ENCODE measurements at regions not wholly inside any gene's neighbourhood (a gene's known extent, or its start where the extent isn't known, plus 50 kb on each side); places are given as distances from the start of the nearest gene placed in this dataset.

DNA sequence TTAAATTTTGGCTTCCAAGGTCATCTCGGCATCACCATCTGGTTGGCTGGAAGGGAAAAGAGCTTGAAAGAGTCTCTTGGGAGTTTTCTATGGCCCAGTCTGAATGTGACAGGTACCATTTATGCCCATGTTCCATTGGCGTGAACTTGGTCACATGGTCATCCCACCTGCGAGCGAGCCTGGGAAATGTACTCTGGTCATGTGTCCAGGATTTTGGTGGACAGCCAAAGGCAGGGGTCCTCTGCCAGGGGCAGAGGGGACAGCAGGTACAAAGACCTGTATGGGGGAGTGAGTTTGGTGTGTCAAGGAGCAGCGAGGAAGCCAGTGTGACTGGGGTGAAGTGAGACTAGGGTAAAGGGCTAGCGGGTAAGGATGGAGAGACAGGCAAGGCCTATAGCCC is 112.6 kb downstream of the CDC5L start:
- Mint-ChIP-seq H3K9me3 (ENCODE audit: unreplicated experiment) (no peaks in the 10 kb centered on the region), H3K27ac (ENCODE audit: unreplicated experiment) (no peak overlapping the region), H3K4me1 (ENCODE audit: low read depth, unreplicated experiment) (no peaks in the 10 kb centered on the region), H3K27me3 (ENCODE audit: insufficient read depth, unreplicated experiment) (peaks cover 9% of the 10 kb centered on the region), H3K4me3 (ENCODE audit: unreplicated experiment) (no peak overlapping the region), H3K36me3 (ENCODE audit: insufficient read depth, unreplicated experiment) (peaks cover 5% of the 10 kb centered on the region)
- no peaks in the 10 kb centered on the region for H3K4me1 ChIP-seq
- ChIA-PET CTCF (no interaction called here), POLR2A (no interaction called here)
- no TSS peak for BruUV-seq (replicated peaks)
- no peaks in the 10 kb centered on the region for H3K27me3 ChIP-seq (replicated peaks; ENCODE audit: control insufficient read depth, insufficient read depth, low read length)
- no peaks in the 10 kb centered on the region for H3K36me3 ChIP-seq (ENCODE audit: control insufficient read depth, insufficient read depth, low read length)
- intact Hi-C loops (cut with micrococcal nuclease; ENCODE audit: unreplicated experiment), result no loop called here
- H3K4me3 ChIP-seq (ENCODE audit: low read depth, low read length), result no peak overlapping the region
- no peak for DNase-seq
- TF ChIP-seq, protein P1, sequence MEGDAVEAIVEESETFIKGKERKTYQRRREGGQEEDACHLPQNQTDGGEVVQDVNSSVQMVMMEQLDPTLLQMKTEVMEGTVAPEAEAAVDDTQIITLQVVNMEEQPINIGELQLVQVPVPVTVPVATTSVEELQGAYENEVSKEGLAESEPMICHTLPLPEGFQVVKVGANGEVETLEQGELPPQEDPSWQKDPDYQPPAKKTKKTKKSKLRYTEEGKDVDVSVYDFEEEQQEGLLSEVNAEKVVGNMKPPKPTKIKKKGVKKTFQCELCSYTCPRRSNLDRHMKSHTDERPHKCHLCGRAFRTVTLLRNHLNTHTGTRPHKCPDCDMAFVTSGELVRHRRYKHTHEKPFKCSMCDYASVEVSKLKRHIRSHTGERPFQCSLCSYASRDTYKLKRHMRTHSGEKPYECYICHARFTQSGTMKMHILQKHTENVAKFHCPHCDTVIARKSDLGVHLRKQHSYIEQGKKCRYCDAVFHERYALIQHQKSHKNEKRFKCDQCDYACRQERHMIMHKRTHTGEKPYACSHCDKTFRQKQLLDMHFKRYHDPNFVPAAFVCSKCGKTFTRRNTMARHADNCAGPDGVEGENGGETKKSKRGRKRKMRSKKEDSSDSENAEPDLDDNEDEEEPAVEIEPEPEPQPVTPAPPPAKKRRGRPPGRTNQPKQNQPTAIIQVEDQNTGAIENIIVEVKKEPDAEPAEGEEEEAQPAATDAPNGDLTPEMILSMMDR (IDR thresholded peaks at IDR 0.05; ENCODE audit: insufficient read depth in 1 of 2, low read depth in 1 of 2, low read length in 1 of 2, severe bottlenecking in 1 of 2, unreplicated experiment in 1 of 2), result no peak
- H3K9me3 ChIP-seq, result no peaks in the 10 kb centered on the region

DNA sequence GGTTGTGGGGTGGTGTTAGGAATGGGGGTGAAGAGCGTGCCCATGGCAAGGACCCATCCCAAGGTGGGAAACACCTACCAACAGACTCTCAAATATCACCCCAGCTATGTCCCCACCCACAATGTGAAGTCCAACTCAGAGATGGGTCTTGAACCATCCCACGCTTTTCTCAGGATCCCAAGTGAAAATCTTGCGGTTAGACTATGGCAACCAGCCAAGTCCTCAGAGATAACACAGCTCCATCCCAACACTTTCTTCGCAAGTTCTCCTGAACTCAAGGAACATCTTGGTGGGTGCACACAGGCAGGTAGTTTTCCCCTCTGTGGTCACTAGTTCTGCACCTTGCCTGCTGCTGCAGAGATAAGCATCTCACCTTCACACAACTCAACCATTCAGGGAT is 116.0 kb downstream of the CDC5L start:
- Histone ChIP-seq H3K4me1 (no peaks in the 10 kb centered on the region), H3K9me3 (no peaks in the 10 kb centered on the region), H3K36me3 (ENCODE audit: control insufficient read depth, insufficient read depth, low read length) (no peaks in the 10 kb centered on the region), H3K27me3 (replicated peaks; ENCODE audit: control insufficient read depth, insufficient read depth, low read length) (no peaks in the 10 kb centered on the region), H3K4me3 (ENCODE audit: low read depth, low read length) (no peak overlapping the region)
- no peaks in the 10 kb centered on the region for H3K9me3 Mint-ChIP-seq (ENCODE audit: unreplicated experiment)
- no peaks in the 10 kb centered on the region for H3K36me3 Mint-ChIP-seq (ENCODE audit: insufficient read depth, unreplicated experiment)
- no peak overlapping the region for H3K27ac Mint-ChIP-seq (ENCODE audit: unreplicated experiment)
- H3K4me3 Mint-ChIP-seq (ENCODE audit: unreplicated experiment), result no peak overlapping the region
- intact Hi-C loops (cut with micrococcal nuclease; ENCODE audit: unreplicated experiment), result no loop called here
- DNase-seq, result no peak
- TF ChIP-seq, protein P1 (IDR thresholded peaks at IDR 0.05; ENCODE audit: insufficient read depth in 1 of 2, low read depth in 1 of 2, low read length in 1 of 2, severe bottlenecking in 1 of 2, unreplicated experiment in 1 of 2), result no peak
- ChIA-PET CTCF (interaction anchor here (0.7 kb wide), 1 partner anchor 9 kb away, joined by 4 read pairs; no protein-coding TSS in a partner anchor), POLR2A (no interaction called here)
- BruUV-seq (replicated peaks), result no TSS peak
- peaks cover 13% of the 10 kb centered on the region for H3K27me3 Mint-ChIP-seq (ENCODE audit: insufficient read depth, unreplicated experiment)
- H3K4me1 Mint-ChIP-seq (ENCODE audit: low read depth, unreplicated experiment), result no peaks in the 10 kb centered on the region

DNA sequence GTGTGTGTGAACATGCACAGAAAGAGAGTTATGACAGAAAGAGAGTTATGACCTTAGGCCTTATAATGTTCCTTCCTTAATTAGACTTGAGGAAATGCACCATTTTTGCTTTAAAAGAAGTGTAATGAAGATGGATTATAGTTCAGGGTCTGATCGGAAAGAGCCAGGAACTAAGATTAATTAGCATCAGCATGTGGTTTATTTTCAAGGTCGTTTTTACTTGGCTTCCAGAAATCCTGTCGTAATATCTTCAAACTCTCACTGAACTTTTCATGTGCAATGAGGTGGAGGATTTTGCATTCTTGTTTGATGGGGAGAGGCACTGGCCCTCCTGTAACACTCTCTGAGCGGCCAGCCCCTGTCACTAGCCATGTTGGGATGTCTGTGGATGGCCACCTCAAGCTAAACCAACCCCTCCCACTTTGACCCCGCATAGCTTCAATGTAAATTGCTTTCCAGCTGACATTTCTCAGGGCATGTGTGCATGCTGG is 116.8 kb downstream of the CDC5L start:
- TF ChIP-seq, protein P1 (IDR thresholded peaks at IDR 0.05; ENCODE audit: insufficient read depth in 1 of 2, low read depth in 1 of 2, low read length in 1 of 2, severe bottlenecking in 1 of 2, unreplicated experiment in 1 of 2), result no peak
- no peak overlapping the region for H3K27ac Mint-ChIP-seq (ENCODE audit: unreplicated experiment)

More for the DNA sequence above, 116.8 kb downstream of the CDC5L start:
- Histone ChIP-seq H3K36me3 (ENCODE audit: control insufficient read depth, insufficient read depth, low read length) (no peaks in the 10 kb centered on the region), H3K27me3 (replicated peaks; ENCODE audit: control insufficient read depth, insufficient read depth, low read length) (no peaks in the 10 kb centered on the region), H3K9me3 (no peaks in the 10 kb centered on the region), H3K4me3 (ENCODE audit: low read depth, low read length) (no peak overlapping the region), H3K4me1 (no peaks in the 10 kb centered on the region)
- no peaks in the 10 kb centered on the region for H3K9me3 Mint-ChIP-seq (ENCODE audit: unreplicated experiment)
- ChIA-PET CTCF (no interaction called here), POLR2A (no interaction called here)
- intact Hi-C loops (cut with micrococcal nuclease; ENCODE audit: unreplicated experiment), result no loop called here
- no peak overlapping the region for H3K4me3 Mint-ChIP-seq (ENCODE audit: unreplicated experiment)
- DNase-seq, result no peak
- H3K4me1 Mint-ChIP-seq (ENCODE audit: low read depth, unreplicated experiment), result no peaks in the 10 kb centered on the region
- peaks cover 17% of the 10 kb centered on the region for H3K27me3 Mint-ChIP-seq (ENCODE audit: insufficient read depth, unreplicated experiment)
- no peaks in the 10 kb centered on the region for H3K36me3 Mint-ChIP-seq (ENCODE audit: insufficient read depth, unreplicated experiment)
- no TSS peak for BruUV-seq (replicated peaks)
